NCI-H2227 (cell line): ENCODE measurements at regions not wholly inside any gene's neighbourhood (a gene's known extent, or its start where the extent isn't known, plus 50 kb on each side); places are given as distances from the start of the nearest gene placed in this dataset.

ENCODE experiments used
- DNase-seq: peaks from one replicate; lab custom pipeline; 2025; ENCODE audit not compliant: unreplicated experiment; lab: John Stamatoyannopoulos, UW

DNA sequence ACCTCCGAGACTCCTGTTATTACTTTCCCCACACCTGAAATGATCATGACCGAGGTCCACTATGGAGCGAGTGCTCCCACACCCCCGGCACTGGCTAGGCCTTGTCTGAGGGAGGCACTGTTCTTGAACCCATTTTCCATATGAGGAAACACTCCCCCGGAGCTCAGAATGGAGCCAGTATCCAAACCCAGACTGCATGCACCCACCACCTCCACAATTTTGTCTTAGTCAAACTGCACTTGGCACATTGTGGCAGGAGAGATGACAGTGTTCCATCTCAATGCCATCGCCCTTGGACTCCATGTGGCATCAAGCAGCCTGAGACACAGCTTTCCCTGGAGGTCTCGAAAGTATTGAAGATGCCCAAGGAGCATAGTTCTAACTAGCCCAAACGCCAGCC, 154.1 kb downstream of the NUP210 start:
- no peak for DNase-seq

DNA sequence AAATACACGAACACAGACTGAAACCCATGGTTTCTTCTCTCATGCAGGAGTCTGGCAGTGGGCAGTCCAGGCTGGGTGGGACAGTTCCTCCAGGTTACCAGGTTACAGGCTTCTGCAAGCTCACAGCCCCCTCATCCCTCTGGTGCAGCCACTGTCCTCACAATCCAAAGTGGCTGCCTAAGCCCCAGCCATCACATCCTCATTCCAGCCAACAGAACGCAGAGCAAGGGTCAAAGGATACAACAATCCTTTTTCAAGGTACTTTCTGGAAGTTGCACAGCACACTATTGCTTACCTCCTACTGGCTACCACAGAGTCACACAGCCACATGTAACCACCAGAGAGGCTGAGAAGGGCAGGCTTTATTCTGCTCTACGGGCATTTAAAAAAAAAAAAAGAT, 154.6 kb downstream of the NUP210 start:
- DNase-seq: no peak

DNA sequence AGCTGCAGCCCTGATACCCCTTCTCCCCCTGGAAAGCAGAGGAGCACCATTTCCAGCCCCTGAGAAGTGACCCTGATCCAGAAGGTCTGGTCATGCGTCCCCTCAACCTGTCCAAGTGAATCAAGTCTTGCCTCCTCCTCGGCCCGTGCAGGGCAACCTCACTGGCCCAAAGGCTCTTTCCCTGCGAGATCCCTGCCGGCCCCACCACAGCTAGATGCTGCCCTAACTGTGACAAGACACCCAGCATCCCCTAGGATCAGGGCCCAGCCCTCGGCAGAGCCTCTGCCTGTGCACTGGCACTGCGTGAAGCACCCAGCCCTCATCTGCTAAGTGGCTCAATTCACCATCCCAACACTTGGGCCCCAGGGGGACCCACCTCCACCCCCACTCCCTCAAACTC, 155.1 kb downstream of the NUP210 start:
- no peak for DNase-seq

DNA sequence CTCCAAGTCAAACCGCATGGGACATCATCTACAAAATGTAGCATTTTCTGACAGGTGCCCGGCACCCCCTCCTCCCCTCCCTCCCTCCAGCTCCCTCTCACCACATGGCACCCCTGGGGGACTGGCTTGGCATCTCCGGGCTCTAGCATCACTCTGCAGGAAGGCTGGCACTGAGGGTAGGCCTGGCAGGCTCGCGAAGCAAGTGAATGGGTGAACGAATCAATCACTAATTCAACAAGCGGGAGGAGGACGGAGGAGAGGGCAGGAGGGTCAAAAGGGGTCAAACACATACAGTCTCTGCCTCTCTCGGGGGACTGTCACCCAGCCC, 155.7 kb downstream of the NUP210 start:
- DNase-seq: no peak

DNA sequence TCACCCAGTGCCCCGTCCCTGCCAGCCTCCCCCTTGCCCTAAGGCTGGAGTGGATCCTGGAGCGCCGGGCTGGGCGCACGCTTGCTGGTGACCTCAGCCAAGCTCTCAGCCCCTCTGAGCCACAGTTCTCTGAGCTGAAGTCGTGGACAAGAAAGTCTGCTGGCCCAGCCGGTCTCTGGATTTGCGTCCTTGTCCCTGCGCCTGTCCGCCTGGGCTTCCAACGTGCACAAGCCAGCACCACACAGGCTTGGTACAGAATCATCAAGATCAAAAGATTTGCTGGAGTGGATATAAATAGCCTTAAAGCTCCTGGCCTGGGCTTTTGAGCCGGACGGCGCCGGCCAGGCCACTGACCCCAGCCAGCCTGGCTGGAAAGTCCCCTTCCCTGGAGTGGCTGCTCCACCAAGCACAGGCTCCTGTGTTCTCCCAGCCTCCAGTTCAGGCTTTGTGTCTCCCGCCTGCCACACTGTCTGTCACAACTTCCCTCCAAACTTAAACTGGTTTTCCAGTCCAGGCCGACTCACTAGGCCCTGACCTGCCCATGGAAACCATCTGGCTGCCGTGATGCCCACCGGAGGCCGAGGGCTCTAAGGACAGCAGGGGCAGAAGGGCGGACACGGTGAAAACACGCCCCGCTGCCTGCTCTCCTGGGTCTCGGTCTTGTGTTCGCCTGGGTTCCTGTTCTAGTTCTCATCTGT, 156.2 kb downstream of the NUP210 start:
- DNase-seq: no peak

DNA sequence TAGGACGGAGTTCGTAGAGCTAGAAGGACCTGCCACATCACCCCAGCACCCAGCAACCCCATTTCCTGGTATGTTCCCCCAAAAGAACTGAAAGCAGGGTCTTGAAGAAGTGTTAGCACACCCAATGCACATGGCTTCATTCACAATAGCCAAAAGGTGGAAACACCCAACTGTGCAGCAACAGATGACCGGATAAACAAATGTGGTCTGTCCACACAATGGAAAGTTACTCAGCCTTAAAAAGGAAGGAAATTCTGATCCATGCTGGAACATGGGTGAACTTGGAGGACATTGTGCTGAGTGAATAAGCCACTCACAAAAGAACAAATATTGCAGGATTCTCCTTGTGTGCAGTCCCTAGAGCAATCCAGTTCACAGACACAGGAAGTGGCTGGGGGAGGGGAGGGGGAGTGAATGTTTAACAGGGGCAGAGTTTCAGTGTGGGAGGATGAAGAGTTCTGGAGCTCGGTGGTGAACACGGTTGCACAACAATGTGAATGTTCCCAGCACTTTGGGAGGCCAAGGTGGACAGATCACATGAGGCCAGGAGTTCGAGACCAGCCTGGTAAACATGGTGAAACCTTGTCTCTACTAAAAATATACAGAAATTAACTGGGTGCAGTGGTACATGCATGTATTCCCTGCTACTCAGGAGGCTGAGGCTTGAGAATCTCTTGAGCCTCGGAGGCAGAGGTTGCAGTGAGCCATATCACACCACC, 157.5 kb downstream of the NUP210 start:
- DNase-seq: no peak

DNA sequence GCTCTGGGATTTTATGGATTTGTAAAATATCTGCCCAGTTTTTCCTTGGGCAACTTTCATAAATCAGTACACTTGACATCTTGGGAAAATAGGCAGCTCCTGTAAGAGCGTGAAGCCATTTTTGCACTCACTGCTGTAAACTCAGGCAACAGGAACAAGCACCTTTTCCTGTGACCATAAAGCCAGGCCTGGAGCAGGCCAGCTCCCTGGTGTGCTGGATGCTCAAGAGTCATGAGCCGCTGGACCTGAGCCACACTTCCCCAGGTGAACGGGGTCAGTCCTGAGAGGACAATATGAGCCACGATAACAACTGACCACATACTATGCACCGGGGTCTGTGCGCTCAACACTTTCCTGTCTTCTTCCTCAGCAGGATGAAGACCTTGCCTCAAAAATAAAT, 158.2 kb downstream of the NUP210 start:
- DNase-seq: no peak

DNA sequence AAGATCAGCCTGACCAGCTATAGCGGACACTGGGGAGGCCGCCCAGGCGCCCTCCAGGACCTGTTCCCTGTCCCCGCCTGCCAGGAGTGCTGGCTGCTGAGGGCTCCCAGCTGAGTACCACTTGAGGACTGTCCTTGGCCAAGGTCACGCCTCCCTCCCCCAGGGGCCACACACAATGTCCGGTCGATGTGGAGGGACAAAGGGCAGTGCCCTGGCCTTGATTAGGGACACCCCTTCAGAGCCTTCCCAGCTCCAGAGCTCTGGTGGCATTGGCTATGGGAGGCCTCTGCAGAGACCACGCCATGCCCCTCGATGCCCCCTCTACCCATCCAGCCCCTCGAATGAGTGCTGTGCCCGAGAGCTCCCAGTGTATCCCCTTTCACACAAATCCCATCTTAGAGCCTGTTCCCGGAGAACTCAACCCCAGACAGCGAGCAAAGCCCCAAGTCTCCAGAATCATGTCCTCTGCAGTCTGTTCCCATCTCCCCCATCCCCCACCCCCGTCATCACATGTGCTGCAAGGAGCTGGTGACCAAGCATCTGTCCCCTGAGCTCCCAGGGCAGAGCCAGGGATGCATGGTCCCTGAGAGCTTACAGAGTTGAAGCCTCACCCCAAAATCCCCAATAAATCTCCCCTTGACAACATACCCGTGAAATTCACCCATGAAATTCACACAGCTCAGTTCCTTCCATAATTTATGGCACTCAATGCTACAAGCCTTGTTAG, 158.9 kb downstream of the NUP210 start:
- no peak for DNase-seq

DNA sequence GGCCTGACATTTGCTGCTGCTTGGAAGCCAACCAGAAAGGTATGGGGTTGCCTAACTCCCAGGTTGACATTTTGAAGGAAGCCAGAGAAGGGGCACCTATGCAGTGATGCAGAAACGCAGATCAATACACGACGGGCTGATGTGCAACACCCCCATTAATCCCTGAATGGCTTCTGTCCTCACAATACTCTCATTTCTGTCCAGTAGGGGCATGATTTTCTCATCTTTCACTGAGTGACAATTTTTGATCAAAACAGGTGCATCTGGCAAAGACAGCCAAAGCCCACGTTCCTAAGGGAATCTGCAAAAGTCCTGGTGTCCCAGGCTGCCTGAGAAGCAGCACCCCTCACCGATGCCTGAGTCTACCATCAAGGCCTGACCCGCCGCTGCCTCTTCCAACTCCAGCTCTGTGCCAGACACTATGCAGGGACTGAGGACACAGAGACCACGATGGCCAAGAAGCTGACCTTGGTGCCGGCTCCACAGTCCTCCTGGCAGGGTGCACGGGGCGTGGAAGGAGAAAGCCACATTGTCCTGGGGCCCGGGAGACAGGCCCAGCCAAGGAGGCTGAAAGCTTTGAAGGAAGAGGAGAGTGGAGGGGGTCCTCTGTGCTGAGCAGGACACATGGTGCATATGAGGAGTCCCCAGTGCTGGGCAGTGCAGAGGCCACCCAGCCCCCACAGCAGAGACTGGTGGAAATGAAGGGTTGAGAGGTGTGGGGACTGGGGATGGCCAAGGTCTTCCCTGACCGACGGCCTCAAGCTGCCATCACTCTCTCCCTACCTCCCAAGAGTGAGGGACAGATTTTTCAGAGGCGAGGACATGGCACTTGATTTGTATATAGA, 159.6 kb downstream of the NUP210 start:
- DNase-seq: no peak

DNA sequence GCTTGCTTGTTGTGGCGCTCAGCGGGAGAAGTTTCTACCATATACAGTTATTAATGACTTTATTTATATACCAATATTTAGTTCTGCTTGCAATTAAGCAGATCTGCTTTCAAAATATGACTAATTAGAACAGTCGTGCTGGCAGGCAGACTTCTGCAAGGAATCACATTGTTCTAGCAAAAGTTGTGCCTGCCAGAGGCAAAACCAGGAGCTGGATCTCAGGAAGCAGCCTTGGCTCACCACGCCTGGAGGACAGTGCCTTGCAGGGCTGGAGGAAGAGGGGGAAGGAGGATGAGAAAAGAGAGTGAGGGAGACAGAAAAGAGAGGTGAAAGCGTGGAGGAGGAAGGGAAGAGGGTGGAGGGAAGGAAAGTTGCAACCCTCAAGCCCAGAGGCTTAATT, 160.3 kb downstream of the NUP210 start:
- no peak for DNase-seq

DNA sequence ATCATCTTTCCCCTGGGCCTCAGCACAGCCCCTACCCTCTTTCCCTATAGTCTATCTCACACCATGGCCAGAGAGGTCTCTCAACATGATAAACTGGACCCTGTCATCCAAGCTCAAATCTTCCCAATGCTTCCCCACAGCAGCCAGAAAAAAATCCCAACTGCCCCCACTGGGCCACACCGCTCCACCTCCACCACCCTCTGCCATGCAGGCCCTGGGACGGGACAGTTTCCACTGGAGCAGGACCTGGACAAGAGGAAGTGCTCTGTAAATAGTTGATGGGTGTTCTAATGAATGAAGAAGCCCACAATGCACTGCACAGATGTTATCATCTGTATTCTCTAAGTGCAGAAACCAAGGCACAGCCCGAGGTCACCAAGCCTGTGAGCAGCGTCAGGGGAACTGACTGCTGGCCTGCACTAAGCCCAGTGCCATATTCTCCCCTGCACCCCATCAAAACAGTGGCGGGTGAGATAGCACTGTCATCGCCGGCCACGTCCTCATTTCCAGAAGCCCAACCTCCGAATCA, 161.1 kb downstream of the NUP210 start:
- DNase-seq: no peak

DNA sequence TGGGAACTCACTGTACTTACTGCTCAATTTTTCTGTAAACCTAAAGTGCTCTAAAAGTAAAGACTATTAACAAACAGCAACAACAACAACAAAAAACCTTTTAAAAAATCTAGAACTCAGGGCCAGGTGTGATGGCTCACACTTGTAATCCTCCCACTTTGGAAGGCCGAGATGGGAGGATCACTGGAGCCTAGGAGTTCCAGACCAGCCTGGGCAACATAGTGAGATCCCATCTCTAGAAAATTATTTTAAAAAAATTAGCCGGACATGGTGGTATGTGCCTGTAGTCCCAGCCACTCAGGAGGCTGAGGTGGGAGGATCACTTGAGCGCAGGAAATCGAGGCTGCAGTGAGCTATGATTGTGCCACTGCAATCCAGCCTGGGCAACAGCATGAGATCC, 161.8 kb downstream of the NUP210 start:
- no peak for DNase-seq

DNA sequence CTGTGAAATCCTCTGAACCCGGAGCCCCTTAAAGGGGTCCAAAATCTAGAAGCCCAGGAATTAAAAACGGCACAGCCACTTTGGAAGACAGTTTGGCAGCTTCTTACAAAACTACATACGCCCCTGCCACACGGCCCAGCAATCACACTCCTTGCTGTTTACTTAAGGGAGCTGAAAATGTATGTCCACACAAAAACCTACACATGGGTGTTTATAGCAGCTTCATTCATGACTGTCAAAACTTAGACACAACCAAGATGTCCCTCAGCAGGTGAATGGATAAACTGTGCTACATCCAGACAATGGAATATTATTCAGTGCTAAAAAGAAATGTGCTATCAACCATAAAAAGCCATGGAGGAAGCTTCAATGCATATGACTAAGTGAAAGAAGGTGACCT, 162.5 kb downstream of the NUP210 start:
- DNase-seq: no peak

DNA sequence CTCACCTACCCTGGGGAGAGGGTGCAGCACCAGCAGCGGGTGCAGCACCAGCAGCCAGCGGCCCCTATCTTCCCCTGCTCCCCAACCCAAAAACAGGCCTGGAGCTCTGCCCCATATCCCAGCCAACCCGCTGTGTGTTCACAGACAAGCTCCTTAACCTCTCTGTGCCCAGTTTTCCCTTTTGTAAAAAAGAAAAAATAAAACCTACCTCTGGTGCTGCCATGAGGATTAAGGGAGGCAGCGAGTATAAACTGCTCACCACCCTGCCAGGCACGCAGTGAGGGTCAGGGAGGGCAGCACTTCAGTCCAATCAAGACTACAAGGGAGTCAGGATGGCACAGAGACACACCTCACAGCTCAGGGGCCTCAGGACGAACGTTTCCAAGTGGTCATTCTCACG, 163.3 kb downstream of the NUP210 start:
- no peak for DNase-seq

DNA sequence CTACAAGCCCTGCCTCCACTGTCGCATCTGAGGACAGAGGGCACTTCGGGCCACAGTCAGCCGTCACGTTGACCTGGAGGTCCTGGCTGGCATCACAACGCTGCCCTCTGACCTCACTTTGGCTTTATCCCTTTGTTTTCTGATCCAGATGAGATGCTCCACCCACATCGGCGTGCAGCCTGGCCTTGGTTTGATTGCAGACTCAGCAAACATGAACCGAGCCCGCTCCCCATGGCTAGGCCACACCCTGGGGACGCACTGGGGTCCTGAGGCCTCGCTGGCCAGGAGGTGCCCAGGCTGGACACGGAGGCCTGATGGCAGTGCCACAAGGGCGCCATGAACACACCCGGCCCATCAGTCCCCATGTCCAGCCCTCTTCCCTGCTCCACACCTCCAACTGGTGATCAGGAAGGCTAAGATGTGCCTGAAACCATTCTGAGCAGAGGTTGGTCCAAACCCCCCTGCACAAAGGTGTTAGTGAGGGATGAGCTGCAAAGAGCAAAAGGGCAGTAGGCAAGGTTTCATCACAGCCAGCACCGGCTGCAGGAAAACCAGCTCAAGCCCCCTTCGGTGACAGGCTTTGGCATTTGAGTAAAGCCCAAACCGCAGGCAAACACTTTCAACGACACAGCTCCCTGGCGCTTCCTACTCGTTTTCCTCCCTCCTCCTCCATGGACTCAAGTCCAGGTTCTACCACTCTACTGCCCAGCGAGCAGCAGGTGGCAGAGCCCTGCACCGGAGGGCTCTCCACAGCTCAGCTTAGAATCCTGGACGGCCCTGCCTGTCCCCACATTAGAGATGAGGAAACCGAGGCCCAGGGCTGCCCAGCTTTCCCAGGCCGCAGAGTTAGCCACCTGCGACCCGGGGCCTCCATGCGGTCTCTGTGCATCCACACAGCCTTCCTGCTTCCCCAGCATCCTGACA, 165.8 kb downstream of the NUP210 start:
- no peak for DNase-seq

DNA sequence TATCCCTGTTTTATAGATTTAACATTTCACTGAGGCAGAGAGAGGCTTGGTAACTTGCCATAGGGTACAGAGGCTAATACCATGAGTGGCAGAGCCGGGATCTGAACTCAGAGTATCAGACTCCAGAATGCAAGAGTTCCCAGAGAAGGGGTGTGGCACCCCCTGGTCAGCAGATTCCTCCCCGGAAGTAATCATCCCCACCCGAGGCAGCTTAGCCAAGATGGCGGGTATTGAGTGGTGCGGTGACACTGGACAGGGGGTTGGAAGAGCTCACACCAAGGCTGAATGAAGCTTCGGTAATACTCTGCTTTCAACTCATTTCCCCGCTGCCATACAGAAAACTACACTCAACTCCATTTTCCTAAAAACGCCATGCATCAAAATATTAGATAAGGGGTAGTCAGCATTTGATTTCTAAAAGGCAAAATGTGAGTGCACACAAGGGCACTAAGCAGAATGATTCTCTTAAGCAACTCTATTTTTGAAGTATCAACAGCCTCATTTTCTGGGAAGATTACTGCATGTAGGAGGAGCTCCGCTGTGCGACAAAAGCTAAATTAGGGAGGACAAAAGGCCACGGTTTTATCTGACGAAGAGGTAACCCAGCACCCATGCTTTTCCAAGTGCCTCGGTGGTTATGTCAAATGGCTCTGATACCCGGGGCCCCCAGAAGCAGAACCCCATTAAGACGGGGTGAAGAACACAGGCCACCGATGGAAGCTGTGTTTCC, 166.7 kb downstream of the NUP210 start:
- DNase-seq: no peak

DNA sequence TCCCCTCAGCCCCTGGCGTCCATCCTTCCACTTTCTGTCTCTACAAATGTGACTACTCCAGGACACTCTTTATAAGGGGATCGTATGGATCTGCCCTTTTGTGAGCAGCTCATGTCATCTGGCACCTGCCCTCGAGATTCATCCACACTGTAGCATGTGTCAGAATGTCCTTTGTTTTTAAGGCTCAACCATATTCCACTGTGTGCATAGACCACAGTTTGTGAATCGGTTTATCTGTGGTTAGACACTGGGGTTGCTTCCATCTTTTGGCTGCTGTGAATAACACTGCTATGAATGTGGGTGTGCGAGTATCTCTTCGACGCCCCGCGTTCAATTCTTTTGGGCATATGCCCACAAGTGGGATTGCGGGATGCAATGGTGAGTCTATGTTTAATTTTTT, 167.9 kb downstream of the NUP210 start:
- DNase-seq: no peak

DNA sequence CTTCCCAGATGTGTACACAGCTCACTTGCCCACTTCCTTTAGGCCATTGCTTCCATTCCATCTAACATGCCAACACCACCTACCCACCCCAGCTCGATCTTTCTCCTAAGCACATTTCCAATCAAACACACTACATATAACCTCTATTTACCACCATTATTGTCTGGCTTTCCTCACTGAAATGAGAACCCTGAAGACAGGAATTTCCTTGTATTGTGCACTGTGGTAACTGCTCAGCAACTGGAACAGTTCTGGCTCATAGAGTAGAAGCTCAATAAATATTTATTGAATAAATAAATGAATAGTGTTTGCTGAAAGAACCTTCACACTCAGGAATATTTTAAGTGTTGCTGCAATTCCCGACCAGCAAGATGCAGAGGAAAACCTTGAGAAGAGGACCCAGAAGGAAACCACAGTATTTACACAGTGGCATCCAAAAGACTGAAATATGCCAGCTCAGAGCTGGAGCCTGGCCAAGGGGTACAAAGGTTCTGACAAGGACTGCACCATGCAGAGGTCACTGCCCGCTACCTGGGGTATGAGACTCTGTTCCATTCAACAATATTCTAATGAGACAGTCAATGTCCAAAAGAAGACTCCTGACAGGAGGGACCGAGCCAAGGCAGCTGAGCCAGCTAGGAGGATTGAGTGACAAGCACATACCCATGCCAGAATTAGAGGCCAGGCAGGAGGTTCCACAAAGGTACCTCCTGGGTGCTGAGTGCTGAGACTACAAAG, 168.8 kb downstream of the NUP210 start:
- DNase-seq: no peak
